H1 (cell line): ENCODE measurements at regions not wholly inside any gene's neighbourhood (a gene's known extent, or its start where the extent isn't known, plus 50 kb on each side); places are given as distances from the start of the nearest gene placed in this dataset.

ENCODE experiments used
- CTCF ChIA-PET: fragments of 300-600 bp; sonication (Branson Sonifier 250); formaldehyde crosslinking; loops from one replicate; lab custom pipeline; 2021; ENCODE audit not compliant: partially characterized antibody; lab: Charles Lee
- POLR2A ChIA-PET: fragments of 300-600 bp; sonication (Branson Sonifier 250); formaldehyde crosslinking; loops from one replicate; lab custom pipeline; 2021; ENCODE audit warnings: inconsistent platforms; ENCODE audit not compliant: partially characterized antibody; lab: Charles Lee
- DNase-seq, 2 experiments: peaks; one replicate each; pipeline versions ENCODE4 v3.0.0 to v3.0.0-alpha.2; 2010 to 2022; ENCODE audit warnings: low spot score in 2 of 2, low read depth in 1 of 2, mixed read lengths in 1 of 2
- FAIRE-seq: peaks from 2 replicates; lab custom pipeline; 2011; peaks lifted over from hg19 to GRCh38; lab: Jason Lieb, UNC
- H2AFZ ChIP-seq: 2 replicates; pipeline ENCODE4 v1.8.1; 2012; ENCODE audit warnings: low read length, inconsistent platforms
- H2AK5ac ChIP-seq: 2 replicates; pipeline ENCODE4 v1.6.1; 2013; ENCODE audit warnings: low read depth, low read length
- H2BK120ac ChIP-seq: replicated peaks from 2 replicates; pipeline ENCODE3; 2013; ENCODE audit warnings: low read depth, low read length, inconsistent platforms
- H2BK12ac ChIP-seq: 2 replicates; pipeline ENCODE4 v1.6.1; 2013; ENCODE audit warnings: low read depth, low read length
- H2BK15ac ChIP-seq: 2 replicates; pipeline ENCODE4 v1.6.1; 2013; ENCODE audit warnings: low read length
- H2BK20ac ChIP-seq: 2 replicates; pipeline ENCODE4 v1.6.1; 2013; ENCODE audit warnings: low read length
- H2BK5ac ChIP-seq: 2 replicates; pipeline ENCODE4 v1.6.1; 2013; ENCODE audit warnings: low read depth, low read length
- H3K14ac ChIP-seq: 2 replicates; pipeline ENCODE4 v1.6.1; 2013; ENCODE audit warnings: inconsistent platforms; ENCODE audit not compliant: insufficient read length
- H3K18ac ChIP-seq: 2 replicates; pipeline ENCODE4 v1.6.1; 2013; ENCODE audit warnings: low read length; ENCODE audit errors: extremely low read depth
- H3K23ac ChIP-seq: 2 replicates; pipeline ENCODE4 v1.6.1; 2013; ENCODE audit warnings: inconsistent platforms; ENCODE audit not compliant: insufficient read length
- H3K23me2 ChIP-seq: 2 replicates; pipeline ENCODE4 v1.6.1; 2013; ENCODE audit warnings: low read depth, low read length
- H3K27ac ChIP-seq: 2 replicates; pipeline ENCODE4 v1.6.1; 2011; ENCODE audit warnings: low read depth, low read length, inconsistent platforms
- H3K27me3 ChIP-seq, 4 experiments: replicated peaks in 1 of 4; 1 replicate in 1 of 4; 2 replicates in 3 of 4; pipeline versions ENCODE4 v1.6.1 to v1.8.1; 2011 to 2013; ENCODE audit warnings: low read length in 3 of 4, mild to moderate bottlenecking in 3 of 4, inconsistent platforms in 2 of 4, mixed read lengths in 2 of 4, moderate library complexity in 1 of 4; ENCODE audit not compliant: control insufficient read depth in 3 of 4, insufficient read depth in 3 of 4; ENCODE audit errors: extremely low read depth in 1 of 4
- H3K36me3 ChIP-seq, 4 experiments: 2 replicates each; pipeline versions ENCODE4 v1.6.1 to v1.8.1; 2011 to 2013; ENCODE audit warnings: mild to moderate bottlenecking in 4 of 4, low read length in 3 of 4, moderate library complexity in 2 of 4, control low read depth in 1 of 4, inconsistent platforms in 1 of 4; ENCODE audit not compliant: insufficient read depth in 4 of 4, control insufficient read depth in 2 of 4
- H3K4ac ChIP-seq: replicated peaks from 2 replicates; pipeline ENCODE3; 2013; ENCODE audit warnings: low read length, low read depth, mixed read lengths, inconsistent platforms; ENCODE audit not compliant: insufficient read length
- H3K4me1 ChIP-seq, 4 experiments: replicated peaks in 1 of 4; 1 replicate in 1 of 4; 2 replicates in 3 of 4; pipeline versions ENCODE4 v1.6.1 to v1.8.1; 2011 to 2013; ENCODE audit warnings: low read length in 3 of 4, inconsistent platforms in 2 of 4, mixed read lengths in 1 of 4; ENCODE audit not compliant: insufficient read depth in 4 of 4, control insufficient read depth in 3 of 4
- H3K4me2 ChIP-seq, 2 experiments: 2 replicates each; pipeline versions ENCODE4 v1.6.1 to v1.8.1; 2011 to 2013; ENCODE audit warnings: low read depth in 2 of 2, low read length in 2 of 2, control low read depth in 1 of 2, inconsistent platforms in 1 of 2, mild to moderate bottlenecking in 1 of 2; ENCODE audit not compliant: insufficient read depth in 1 of 2
- H3K4me3 ChIP-seq, 4 experiments: fragments of 200-600, 300-600 bp in 1 of 4; sonication (generic), shearing (Covaris generic), sonication (Bioruptor Twin) in 1 of 4; 2 replicates each; pipeline versions ENCODE4 v1.5.1 to v1.8.1; 2011 to 2016; ENCODE audit warnings: low read length in 4 of 4, low read depth in 3 of 4, control low read depth in 2 of 4, inconsistent platforms in 2 of 4, mild to moderate bottlenecking in 2 of 4, mixed read lengths in 1 of 4, moderate library complexity in 1 of 4; ENCODE audit not compliant: insufficient read depth in 2 of 4; ENCODE audit errors: extremely low read depth in 1 of 4
- H3K56ac ChIP-seq: replicated peaks from 2 replicates; pipeline ENCODE3; 2013; ENCODE audit warnings: low read depth, mild to moderate bottlenecking, mixed read lengths, low read length, inconsistent platforms; ENCODE audit not compliant: insufficient read length
- H3K79me1 ChIP-seq: 2 replicates; pipeline ENCODE4 v1.6.1; 2013; ENCODE audit warnings: low read depth, low read length, control low read depth
- H3K79me2 ChIP-seq, 2 experiments: 2 replicates each; pipeline versions ENCODE4 v1.6.1 to v1.8.1; 2012 to 2013; ENCODE audit warnings: low read length in 2 of 2, mild to moderate bottlenecking in 2 of 2, inconsistent platforms in 1 of 2; ENCODE audit not compliant: insufficient read depth in 2 of 2, control insufficient read depth in 1 of 2
- H3K9ac ChIP-seq, 4 experiments: replicated peaks in 1 of 4; 1 replicate in 1 of 4; 2 replicates in 3 of 4; pipeline versions ENCODE4 v1.6.1 to v1.8.1; 2011 to 2013; ENCODE audit warnings: low read depth in 3 of 4, low read length in 3 of 4, control low read depth in 2 of 4, mild to moderate bottlenecking in 2 of 4, moderate library complexity in 2 of 4, inconsistent platforms in 1 of 4; ENCODE audit errors: extremely low read depth in 1 of 4
- H3K9me3 ChIP-seq, 2 experiments: 2 replicates each; pipeline versions ENCODE4 v1.6.1 to v1.8.1; 2012 to 2013; ENCODE audit warnings: mild to moderate bottlenecking in 2 of 2, moderate library complexity in 2 of 2, control low read depth in 1 of 2, inconsistent platforms in 1 of 2, low read depth in 1 of 2, low read length in 1 of 2, mixed read lengths in 1 of 2; ENCODE audit not compliant: insufficient read depth in 2 of 2
- H4K20me1 ChIP-seq, 2 experiments: replicated peaks in 1 of 2; 2 replicates each; pipeline versions ENCODE3 to v1.8.1; 2011 to 2013; ENCODE audit warnings: inconsistent platforms in 2 of 2, low read length in 2 of 2, mild to moderate bottlenecking in 1 of 2; ENCODE audit not compliant: insufficient read depth in 2 of 2, control insufficient read depth in 1 of 2
- H4K5ac ChIP-seq: 2 replicates; pipeline ENCODE4 v1.6.1; 2013; ENCODE audit warnings: low read length, low read depth, mixed read lengths, inconsistent platforms; ENCODE audit not compliant: insufficient read length
- H4K8ac ChIP-seq: 2 replicates; pipeline ENCODE4 v1.8.0; 2013; ENCODE audit warnings: mild to moderate bottlenecking, moderate library complexity, low read length, inconsistent platforms; ENCODE audit not compliant: insufficient read depth; ENCODE audit errors: extremely low read depth
- H4K91ac ChIP-seq: replicated peaks from 2 replicates; pipeline ENCODE3; 2013; ENCODE audit warnings: low read length, mixed read lengths, inconsistent platforms; ENCODE audit not compliant: insufficient read length
- BCL11A ChIP-seq, 2 experiments: IDR thresholded peaks; one replicate each; pipeline ENCODE4 v1.6.1; 2011; ENCODE audit warnings: low read depth in 2 of 2, low read length in 2 of 2, mild to moderate bottlenecking in 2 of 2
- CBX5 ChIP-seq: fragments of 300-800, 300-1000 bp; sonication (generic); IDR thresholded peaks from 2 replicates; pipeline ENCODE4 v1.7.1; 2016; ENCODE audit warnings: antibody characterized with exemption, low read length, low read depth
- CBX8 ChIP-seq: fragments of 300-800, 300-1000 bp; sonication (generic); IDR thresholded peaks from 2 replicates; pipeline ENCODE4 v1.7.1; 2016; ENCODE audit warnings: low read depth, low read length, borderline replicate concordance
- CHD2 ChIP-seq: IDR thresholded peaks from 2 replicates; pipeline ENCODE4 v1.6.1; 2012; ENCODE audit warnings: low read length, improper control_type of control experiment
- E2F6 ChIP-seq: IDR thresholded peaks from 2 replicates; pipeline ENCODE4 v1.6.1; 2012; ENCODE audit warnings: inconsistent platforms
- GABPA ChIP-seq: IDR thresholded peaks from 2 replicates; pipeline ENCODE4 v1.6.1; 2011; ENCODE audit warnings: mild to moderate bottlenecking, low read length, moderate library complexity, borderline replicate concordance; ENCODE audit not compliant: insufficient read depth
- GTF2F1 ChIP-seq: IDR thresholded peaks from 2 replicates; pipeline ENCODE4 v1.6.1; 2012; ENCODE audit warnings: low read depth, low read length, improper control_type of control experiment, borderline replicate concordance
- KDM5A ChIP-seq: fragments of 200-600 bp; IDR thresholded peaks from 2 replicates; pipeline ENCODE4 v1.7.1; 2012; ENCODE audit warnings: mild to moderate bottlenecking, low read length, inconsistent platforms, mixed read lengths
- MAFK ChIP-seq: IDR thresholded peaks from 2 replicates; pipeline ENCODE4 v1.6.1; 2012; ENCODE audit warnings: low read depth, mild to moderate bottlenecking, improper control_type of control experiment, low read length
- POLR2AphosphoS5 ChIP-seq: IDR thresholded peaks from 2 replicates; pipeline ENCODE4 v1.6.1; 2011; ENCODE audit warnings: low read depth, low read length
- RAD21 ChIP-seq, 2 experiments: IDR thresholded peaks in 1 of 2; conservative IDR thresholded peaks in 1 of 2; 2 replicates each; pipeline ENCODE4 v1.6.1; 2011; ENCODE audit warnings: low read depth in 2 of 2, low read length in 2 of 2, improper control_type of control experiment in 1 of 2, inconsistent platforms in 1 of 2, mild to moderate bottlenecking in 1 of 2, moderate library complexity in 1 of 2
- SAP30 ChIP-seq: fragments of 300-600 bp; sonication (generic); IDR thresholded peaks from 2 replicates; pipeline ENCODE4 v1.7.1; 2012; ENCODE audit warnings: low read length, moderate library complexity, mild to moderate bottlenecking, inconsistent platforms; ENCODE audit not compliant: insufficient read depth, insufficient replicate concordance
- SP1 ChIP-seq: IDR thresholded peaks from 2 replicates; pipeline ENCODE4 v1.6.1; 2011; ENCODE audit warnings: low read depth, low read length
- TAF1 ChIP-seq: IDR thresholded peaks from 2 replicates; pipeline ENCODE4 v1.6.1; 2011; ENCODE audit warnings: mild to moderate bottlenecking, low read depth, low read length
- TEAD4 ChIP-seq: IDR thresholded peaks from 2 replicates; pipeline ENCODE4 v1.6.1; 2012; ENCODE audit warnings: low read depth, low read length, inconsistent platforms, mixed read lengths
- WGBS, 2 experiments: shearing (Covaris generic) in 1 of 2; methylation state at CpG; one replicate each; pipeline versions ENCODE4 v1.1.6 to v1.1.7; 2013 to 2015; ENCODE audit warnings: low lambda C conversion rate in 2 of 2, mixed read lengths in 2 of 2, inconsistent platforms in 1 of 2, low coverage in 1 of 2, missing lambda C conversion rate in 1 of 2; ENCODE audit not compliant: insufficient replicate concordance in 2 of 2, insufficient coverage in 1 of 2, insufficient read length in 1 of 2; ENCODE audit errors: extremely low coverage in 1 of 2, missing lambda C conversion rate in 1 of 2; 5-methylcytosine and 5-hydroxymethylcytosine counted together

GRCh38 chr14:44640416-44640815, 133.3 kb upstream of the FSCB start:
- Histone ChIP-seq H3K9ac (no peak overlapping the region), H3K4me3 (no peak overlapping the region), H2BK120ac (no peak overlapping the region), H4K5ac (no peak overlapping the region), H3K4me1 (no peaks in the 10 kb centered on the region), H3K23me2 (no peaks in the 10 kb centered on the region), H3K23ac (no peak overlapping the region), H3K4me2 (no peak overlapping the region), H3K18ac (no peak overlapping the region), H4K8ac (no peak overlapping the region), H2AK5ac (no peak overlapping the region), H3K79me1 (no peaks in the 10 kb centered on the region), H3K36me3 (no peaks in the 10 kb centered on the region), H2AFZ (no peak overlapping the region), H3K14ac (no peak overlapping the region), H3K9me3 (no peaks in the 10 kb centered on the region), H2BK5ac (no peak overlapping the region), H2BK20ac (no peak overlapping the region), H3K4ac (no peak overlapping the region), H2BK15ac (no peak overlapping the region), H3K27me3 (no peaks in the 10 kb centered on the region), H3K79me2 (no peaks in the 10 kb centered on the region), H4K20me1 (no peaks in the 10 kb centered on the region), H4K91ac (no peak overlapping the region), H2BK12ac (no peak overlapping the region), H3K56ac (no peak overlapping the region), H3K27ac (no peak overlapping the region)
- POLR2A ChIA-PET, result interaction anchor here (0.6 kb wide), 1 partner anchor 747 kb away, joined by 3 read pairs; no protein-coding TSS in a partner anchor
- no peak for FAIRE-seq
- no peak for DNase-seq
- CTCF ChIA-PET, result no interaction called here
- 91% methylated on average over 2 of the region's 2 CpGs; no CpG with 5 or more reads in 1 of the 2 experiments for WGBS, 2 experiments
- TF ChIP-seq KDM5A (no peak), CBX5 (no peak), E2F6 (no peak), POLR2AphosphoS5 (no peak), RAD21 (IDR thresholded peaks at IDR 0.05 in 1 of 2, conservative IDR thresholded peaks at IDR 0.05 in 1 of 2; ENCODE audit: low read depth in 2 of 2, low read length in 2 of 2) (no peak), GABPA (no peak), TEAD4 (no peak), GTF2F1 (no peak), SAP30 (no peak), BCL11A (IDR thresholded peaks at IDR 0.05; ENCODE audit: low read depth in 2 of 2, low read length in 2 of 2) (no peak), TAF1 (no peak), MAFK (no peak), CBX8 (no peak), SP1 (no peak), CHD2 (no peak)
